ENCODE measurements at regions not wholly inside any gene's neighbourhood (a gene's known extent, or its start where the extent isn't known, plus 50 kb on each side); places are given as distances from the start of the nearest gene placed in this dataset.

GRCh38 chr6:167647737-167648470, 178.8 kb upstream of the AFDN start:
- DNase-seq (ENCODE audit: low read depth, low spot score) = no peak
- no peaks in the 10 kb centered on the region for H3K36me3 Mint-ChIP-seq (ENCODE audit: low read depth)
- H3K27me3 Mint-ChIP-seq (ENCODE audit: low read depth) = no peaks in the 10 kb centered on the region
- H3K27ac Mint-ChIP-seq (ENCODE audit: unreplicated experiment) = peak overlapping the region; percentile 78
- H3K9me3 Mint-ChIP-seq = no peaks in the 10 kb centered on the region
- H3K4me1 Mint-ChIP-seq = peaks cover 39% of the 10 kb centered on the region
- H3K4me3 Mint-ChIP-seq = peak overlapping the region; percentile 60
- TF ChIP-seq CTCF (conservative IDR thresholded peaks at IDR 0.05) = no peak

- H3K9me3 Mint-ChIP-seq = peaks cover under 1% of the 10 kb centered on the region
- no peak for TF ChIP-seq CTCF (conservative IDR thresholded peaks at IDR 0.05)
- H3K36me3 Mint-ChIP-seq (ENCODE audit: low read depth) = peaks cover 3% of the 10 kb centered on the region
- H3K4me3 Mint-ChIP-seq = no peak overlapping the region
- no peaks in the 10 kb centered on the region for H3K27me3 Mint-ChIP-seq (ENCODE audit: low read depth)
- peaks cover 39% of the 10 kb centered on the region for H3K4me1 Mint-ChIP-seq
- no peak overlapping the region for H3K27ac Mint-ChIP-seq (ENCODE audit: unreplicated experiment)
- no peak for DNase-seq (ENCODE audit: low read depth, low spot score)
Measured at GRCh38 chr6:167648501-167649278, 178.0 kb upstream of the AFDN start.

GRCh38 chr6:167649476-167649875, 177.2 kb upstream of the AFDN start:
- H3K36me3 Mint-ChIP-seq (ENCODE audit: low read depth) = peaks cover 3% of the 10 kb centered on the region
- H3K27ac Mint-ChIP-seq (ENCODE audit: unreplicated experiment) = no peak overlapping the region
- DNase-seq (ENCODE audit: low read depth, low spot score) = no peak

GRCh38 chr6:167650730-167651317, 175.9 kb upstream of the AFDN start:
- H3K27ac Mint-ChIP-seq (ENCODE audit: unreplicated experiment) = no peak overlapping the region
- peaks cover 3% of the 10 kb centered on the region for H3K36me3 Mint-ChIP-seq (ENCODE audit: low read depth)
- peaks cover 31% of the 10 kb centered on the region for H3K4me1 Mint-ChIP-seq
- no peaks in the 10 kb centered on the region for H3K27me3 Mint-ChIP-seq (ENCODE audit: low read depth)
- no peak for DNase-seq (ENCODE audit: low read depth, low spot score)
- H3K4me3 Mint-ChIP-seq = no peak overlapping the region
- H3K9me3 Mint-ChIP-seq = peaks cover 4% of the 10 kb centered on the region
- no peak for TF ChIP-seq CTCF (conservative IDR thresholded peaks at IDR 0.05)

More at GRCh38 chr6:167649476-167649875, 177.2 kb upstream of the AFDN start:
- Mint-ChIP-seq H3K4me3 (peak overlapping the region; percentile 12), H3K27me3 (ENCODE audit: low read depth) (no peaks in the 10 kb centered on the region), H3K9me3 (peaks cover 4% of the 10 kb centered on the region), H3K4me1 (peaks cover 39% of the 10 kb centered on the region)
- no peak for TF ChIP-seq CTCF (conservative IDR thresholded peaks at IDR 0.05)

GRCh38 chr6:167651318-167652041, 175.2 kb upstream of the AFDN start:
- Mint-ChIP-seq H3K27ac (ENCODE audit: unreplicated experiment) (no peak overlapping the region), H3K36me3 (ENCODE audit: low read depth) (peaks cover 3% of the 10 kb centered on the region), H3K4me3 (no peak overlapping the region), H3K27me3 (ENCODE audit: low read depth) (no peaks in the 10 kb centered on the region), H3K4me1 (peaks cover 29% of the 10 kb centered on the region), H3K9me3 (peaks cover 4% of the 10 kb centered on the region)
- no peak for TF ChIP-seq CTCF (conservative IDR thresholded peaks at IDR 0.05)
- no peak for DNase-seq (ENCODE audit: low read depth, low spot score)
